Amniotic stem cell (primary cell): ENCODE measurements at regions not wholly inside any gene's neighbourhood (a gene's known extent, or its start where the extent isn't known, plus 50 kb on each side); places are given as distances from the start of the nearest gene placed in this dataset.
"Not testable (repeated sequence)": the region's sequence is repeated elsewhere in the genome, so short reads cannot be mapped to it uniquely, and the experiment has no call there.

Experiments used
- DNase-seq: peaks from one replicate; lab custom pipeline; 2025; lab: John Stamatoyannopoulos, UW

DNA sequence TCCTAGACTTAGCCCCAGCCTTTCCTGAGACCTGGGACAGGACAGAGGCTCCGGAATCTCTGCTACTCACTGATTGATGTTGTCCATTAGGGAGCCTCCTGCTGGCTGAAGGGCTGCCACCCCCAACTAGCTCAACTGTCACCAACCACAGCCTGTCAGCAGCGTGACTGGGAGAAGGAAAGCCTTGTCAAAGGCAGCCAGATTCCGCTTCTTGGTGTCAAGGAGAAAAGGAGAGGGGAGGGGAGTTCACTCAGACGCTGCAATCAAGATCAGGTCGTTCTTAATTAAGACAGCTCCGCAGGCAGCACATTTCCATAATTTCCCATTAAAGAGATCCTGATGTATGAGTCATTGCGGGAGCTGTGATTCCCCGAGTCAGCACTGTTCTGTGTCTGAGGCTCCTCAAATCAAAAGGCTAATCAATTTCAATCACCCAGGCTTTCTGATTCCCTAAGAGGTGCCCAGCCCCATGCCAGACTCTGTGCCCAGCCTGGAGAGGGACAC, 152.8 kb upstream of the ZBED5 start:
- DNase-seq, result no peak

DNA sequence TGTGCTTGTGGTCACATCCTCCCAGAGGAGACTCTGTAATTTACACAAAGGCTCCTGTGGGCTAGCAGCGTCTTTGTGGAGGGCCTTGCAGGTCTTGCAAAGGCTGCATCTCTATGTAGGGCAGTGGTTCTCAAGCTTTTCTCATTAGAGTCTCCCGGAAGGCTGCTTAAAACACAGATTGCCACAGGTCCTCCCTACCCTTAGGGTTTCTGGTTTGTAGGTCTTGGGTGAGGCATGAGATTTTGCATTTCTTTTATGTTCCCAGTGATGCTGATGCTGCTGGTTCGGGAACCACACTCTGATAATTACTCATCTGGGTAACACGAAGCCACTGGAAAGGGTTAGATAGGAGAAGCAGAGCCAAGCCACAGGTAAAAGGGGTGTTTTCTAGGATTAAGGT, 151.3 kb upstream of the ZBED5 start:
- no peak for DNase-seq

- no peak for DNase-seq
Measured at GRCh38 chr11:11004069-11004468, 146.2 kb upstream of the ZBED5 start.

DNA sequence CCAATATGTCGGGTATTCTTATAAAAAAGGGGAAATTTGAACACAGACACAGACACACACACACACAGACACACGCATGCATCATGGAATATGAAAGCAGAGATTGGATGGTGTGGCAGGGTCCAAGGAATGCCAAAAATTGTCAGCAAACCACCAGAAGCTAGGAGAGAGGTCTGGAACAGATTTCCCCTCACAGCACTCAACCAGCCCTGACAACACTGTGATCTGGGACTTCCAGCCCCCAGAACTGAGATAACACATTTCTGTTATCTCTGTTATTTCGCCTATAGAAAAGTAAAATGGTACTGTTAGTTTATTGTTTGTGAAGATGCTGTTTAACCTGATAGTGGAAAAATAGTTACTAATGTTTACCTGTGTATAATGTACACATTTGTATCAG, 145.4 kb upstream of the ZBED5 start:
- no peak for DNase-seq

DNA sequence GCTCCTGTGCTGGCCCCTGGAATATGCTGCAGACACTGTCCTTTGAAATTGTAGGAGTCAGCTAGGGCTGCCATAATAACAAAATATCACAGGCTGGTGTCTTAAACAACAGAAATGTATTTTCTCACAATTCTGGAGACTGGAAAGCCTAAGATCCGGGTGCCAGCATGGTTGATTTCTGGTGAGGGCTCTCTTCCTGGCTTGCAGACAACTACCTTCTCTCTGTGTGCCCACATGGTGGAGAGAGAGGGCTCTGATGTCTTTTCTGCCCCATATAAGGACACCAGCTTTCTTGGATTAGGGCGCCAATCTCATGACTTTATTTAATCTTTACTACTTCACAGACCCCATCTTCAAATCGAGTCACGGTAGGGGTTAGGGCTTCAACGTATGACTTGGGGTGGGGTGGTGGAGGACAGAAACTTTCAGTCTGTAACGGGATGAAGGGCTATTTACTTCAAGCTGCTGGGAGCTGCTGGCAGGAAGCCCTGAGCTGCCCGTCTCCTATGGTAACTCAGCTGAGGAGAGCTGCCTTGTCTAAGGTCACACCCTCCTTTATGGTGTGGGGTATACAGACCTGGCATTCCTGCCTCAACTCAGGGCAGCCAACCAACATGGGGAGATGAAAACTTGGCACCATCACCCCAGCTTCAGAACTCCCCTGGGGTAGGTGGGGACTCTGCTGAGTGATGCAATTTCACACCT, 142.9 kb upstream of the ZBED5 start:
- DNase-seq, result no peak

DNA sequence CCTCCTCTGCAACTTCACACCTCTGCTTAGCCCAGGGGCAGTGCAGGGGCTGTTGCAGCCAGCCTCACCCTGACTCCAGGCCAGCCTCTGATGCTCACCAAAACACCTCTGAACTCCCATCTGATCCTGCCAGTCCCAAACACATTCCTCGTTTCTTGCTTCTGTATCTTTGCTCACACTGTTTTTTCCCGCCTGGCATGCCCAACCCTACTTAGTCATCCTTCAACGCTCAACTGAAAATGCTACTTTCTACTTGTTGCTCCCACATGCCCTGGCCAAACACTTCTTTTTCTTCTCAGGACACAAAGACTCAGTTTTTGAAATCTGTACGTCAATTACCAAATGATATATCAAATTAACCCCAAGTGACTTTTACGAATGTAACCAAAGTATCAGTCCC, 140.8 kb upstream of the ZBED5 start:
- no peak for DNase-seq

- DNase-seq, result no peak
Measured at GRCh38 chr11:10996678-10997077, 138.8 kb upstream of the ZBED5 start.

- no peak for DNase-seq
Measured at GRCh38 chr11:10993640-10994039, 135.8 kb upstream of the ZBED5 start.

DNA sequence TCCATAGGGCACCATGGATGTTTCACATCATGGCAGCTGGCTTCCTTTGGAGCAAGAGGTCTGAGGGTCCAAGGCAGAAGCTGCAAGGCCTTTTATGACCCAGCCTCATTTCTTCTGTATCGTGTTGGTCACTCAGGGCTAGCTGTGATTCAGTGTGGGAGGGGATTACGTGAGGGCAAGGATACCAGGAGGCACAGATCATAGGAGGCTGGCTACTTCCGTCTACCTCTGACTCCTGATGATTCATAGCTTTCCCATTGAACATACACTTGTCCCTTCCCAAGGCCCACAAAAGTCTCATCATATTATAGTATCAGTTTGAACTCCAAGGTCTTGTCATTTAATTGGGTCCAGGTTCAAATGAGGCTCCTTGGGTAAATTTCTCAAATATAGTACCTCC, 135.3 kb upstream of the ZBED5 start:
- no peak for DNase-seq

DNA sequence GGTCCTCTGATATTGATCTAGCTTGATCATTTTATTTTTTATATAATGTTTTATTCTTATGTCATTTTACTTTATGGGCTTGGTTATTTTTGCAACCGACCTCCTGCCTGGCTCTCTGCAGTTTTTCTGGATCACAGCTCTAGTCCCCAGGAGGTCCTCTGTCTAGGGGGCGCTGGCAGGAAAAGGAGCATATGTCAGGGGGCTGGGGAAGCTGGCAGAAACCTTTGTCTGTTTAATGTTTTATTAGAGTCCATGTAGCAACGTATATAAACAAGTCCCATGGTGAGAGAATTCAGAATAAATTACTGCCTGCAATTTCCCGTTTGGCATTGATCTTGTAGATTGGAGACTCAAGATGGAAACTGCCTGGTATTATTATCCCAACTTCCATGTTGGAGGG, 133.5 kb upstream of the ZBED5 start:
- no peak for DNase-seq

DNA sequence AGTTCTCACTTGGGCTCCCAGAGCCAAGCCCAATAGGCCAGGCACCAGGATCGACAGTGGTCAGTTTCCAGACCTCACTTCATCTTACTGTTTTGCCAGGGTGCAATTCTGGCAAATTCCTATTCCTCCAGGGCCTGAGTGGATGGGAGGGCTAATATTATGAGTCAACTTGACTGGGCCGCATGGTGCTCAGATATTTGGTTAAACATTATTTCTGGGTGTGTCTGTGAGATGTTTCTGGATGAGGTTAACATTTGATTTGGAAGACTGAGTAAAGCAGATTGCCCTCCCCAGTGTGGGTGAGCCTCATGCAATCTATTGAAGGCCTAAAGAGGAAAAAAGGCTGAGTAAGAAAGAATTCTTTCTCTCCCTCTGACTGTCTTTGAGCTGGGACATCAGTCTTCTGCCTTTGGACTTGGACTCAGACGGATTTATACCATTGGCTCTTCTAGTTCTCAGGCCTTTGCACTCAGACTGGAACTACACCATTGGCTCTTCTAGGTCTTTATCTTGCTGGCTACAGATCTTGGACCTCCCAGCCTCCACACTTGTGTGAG, 132.9 kb upstream of the ZBED5 start:
- no peak for DNase-seq

DNA sequence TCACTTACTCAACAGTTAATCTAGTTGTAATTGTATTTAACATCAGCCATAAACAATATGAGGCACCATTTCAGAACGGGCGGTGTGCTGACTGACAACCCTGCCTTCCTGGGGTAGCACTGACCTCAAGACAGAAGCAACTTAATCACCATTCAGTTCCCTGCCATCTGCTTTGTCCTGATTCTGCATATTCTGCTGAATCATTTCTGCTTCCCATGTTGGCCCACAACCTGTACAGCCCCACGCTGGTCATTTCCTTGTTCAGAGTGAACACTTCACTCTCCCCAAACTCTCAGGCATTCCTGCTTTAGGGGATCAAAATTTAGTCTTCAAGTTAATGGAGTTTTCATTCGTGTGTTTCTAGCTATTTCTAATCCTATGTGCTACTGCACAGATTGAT, 132.3 kb upstream of the ZBED5 start:
- no peak for DNase-seq

GRCh38 chr11:10986006-10986405, 128.2 kb upstream of the ZBED5 start:
- no peak for DNase-seq

GRCh38 chr11:10984742-10985141, 126.9 kb upstream of the ZBED5 start:
- DNase-seq, result no peak

- DNase-seq, result no peak
Measured at GRCh38 chr11:10984250-10984649, 126.4 kb upstream of the ZBED5 start.

- DNase-seq, result no peak
Measured at GRCh38 chr11:10982704-10983510, 125.1 kb upstream of the ZBED5 start.

DNA sequence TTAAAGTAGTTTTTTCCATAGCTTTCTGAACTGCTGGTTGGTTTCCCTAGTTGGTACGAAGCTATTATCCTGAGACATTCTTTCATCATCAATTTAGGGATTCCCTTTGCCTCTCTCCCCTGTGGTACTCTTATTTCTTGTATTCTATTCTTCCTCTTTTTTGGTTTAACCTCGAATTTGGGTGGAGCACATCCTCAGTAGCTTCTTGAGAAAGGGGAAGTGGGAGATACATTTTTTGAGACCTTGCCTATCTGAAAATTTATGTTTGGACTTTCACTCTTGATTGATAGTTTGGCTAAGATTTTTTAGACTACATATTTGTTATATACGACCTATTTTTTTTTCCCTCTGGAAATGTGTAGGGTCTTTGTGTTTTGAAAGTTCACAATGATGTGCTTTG, 121.7 kb upstream of the ZBED5 start:
- no peak for DNase-seq

GRCh38 chr11:10978198-10978597, 120.3 kb upstream of the ZBED5 start:
- no peak for DNase-seq

- no peak for DNase-seq
Measured at GRCh38 chr11:10975287-10975721, 117.5 kb upstream of the ZBED5 start.

GRCh38 chr11:10973416-10973815, 115.6 kb upstream of the ZBED5 start:
- no peak for DNase-seq

- no peak for DNase-seq
Measured at GRCh38 chr11:10970926-10971325, 113.1 kb upstream of the ZBED5 start.

GRCh38 chr11:10969387-10969786, 111.5 kb upstream of the ZBED5 start:
- DNase-seq, result no peak

- not testable (repeated sequence) for DNase-seq
Measured at GRCh38 chr11:10956884-10957283, 99.0 kb upstream of the ZBED5 start.
